ENCODE measurements at regions not wholly inside any gene's neighbourhood (a gene's known extent, or its start where the extent isn't known, plus 50 kb on each side); places are given as distances from the start of the nearest gene placed in this dataset.

- no peaks in the 10 kb centered on the region for H3K9me2 ChIP-seq (ENCODE audit: insufficient read depth)
- DNase-seq (ENCODE audit: low read depth, low spot score): no peak
- no peaks in the 10 kb centered on the region for H3K9me3 ChIP-seq (ENCODE audit: control insufficient read depth in 1 of 2, insufficient read depth in 1 of 2, low read depth in 1 of 2, low read length in 2 of 2)
- no peak for ATAC-seq
- ChIA-PET RAD21 (ENCODE audit: low non-redundant PET in 1 of 2, low total read pairs in 2 of 2, uncharacterized antibody in 2 of 2, unreplicated experiment in 2 of 2) (no interaction called here), POLR2A (no interaction called here), CTCF (no interaction called here)
- no peaks in the 10 kb centered on the region for H3K27me3 ChIP-seq (ENCODE audit: insufficient read depth, low read length)
- no peak overlapping the region for H3K9ac ChIP-seq (ENCODE audit: low read length)
- TF ChIP-seq JUND (IDR thresholded peaks at IDR 0.05): no peak
- TF ChIP-seq, protein P1, sequence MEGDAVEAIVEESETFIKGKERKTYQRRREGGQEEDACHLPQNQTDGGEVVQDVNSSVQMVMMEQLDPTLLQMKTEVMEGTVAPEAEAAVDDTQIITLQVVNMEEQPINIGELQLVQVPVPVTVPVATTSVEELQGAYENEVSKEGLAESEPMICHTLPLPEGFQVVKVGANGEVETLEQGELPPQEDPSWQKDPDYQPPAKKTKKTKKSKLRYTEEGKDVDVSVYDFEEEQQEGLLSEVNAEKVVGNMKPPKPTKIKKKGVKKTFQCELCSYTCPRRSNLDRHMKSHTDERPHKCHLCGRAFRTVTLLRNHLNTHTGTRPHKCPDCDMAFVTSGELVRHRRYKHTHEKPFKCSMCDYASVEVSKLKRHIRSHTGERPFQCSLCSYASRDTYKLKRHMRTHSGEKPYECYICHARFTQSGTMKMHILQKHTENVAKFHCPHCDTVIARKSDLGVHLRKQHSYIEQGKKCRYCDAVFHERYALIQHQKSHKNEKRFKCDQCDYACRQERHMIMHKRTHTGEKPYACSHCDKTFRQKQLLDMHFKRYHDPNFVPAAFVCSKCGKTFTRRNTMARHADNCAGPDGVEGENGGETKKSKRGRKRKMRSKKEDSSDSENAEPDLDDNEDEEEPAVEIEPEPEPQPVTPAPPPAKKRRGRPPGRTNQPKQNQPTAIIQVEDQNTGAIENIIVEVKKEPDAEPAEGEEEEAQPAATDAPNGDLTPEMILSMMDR (IDR thresholded peaks at IDR 0.05 in 2 of 3, conservative IDR thresholded peaks at IDR 0.05 in 1 of 3; ENCODE audit: borderline replicate concordance in 1 of 3, insufficient read depth in 1 of 3, low read depth in 2 of 3, low read length in 2 of 3): no peak
- TF ChIP-seq RAD21 (IDR thresholded peaks at IDR 0.05; ENCODE audit: low read depth): no peak
- no peak for TF ChIP-seq CEBPB (IDR thresholded peaks at IDR 0.05; ENCODE audit: low read depth)
- TF ChIP-seq EZH2phosphoT487 (IDR thresholded peaks at IDR 0.05; ENCODE audit: borderline replicate concordance): no peak
- no peak for TF ChIP-seq EZH2 (IDR thresholded peaks at IDR 0.05)
- no peak for TF ChIP-seq YY1 (IDR thresholded peaks at IDR 0.05; ENCODE audit: extremely low read depth, insufficient replicate concordance, low read depth, low read length)
- TF ChIP-seq ZFX (IDR thresholded peaks at IDR 0.05): no peak
- TF ChIP-seq MAX (IDR thresholded peaks at IDR 0.05): no peak
- TF ChIP-seq, protein P2, sequence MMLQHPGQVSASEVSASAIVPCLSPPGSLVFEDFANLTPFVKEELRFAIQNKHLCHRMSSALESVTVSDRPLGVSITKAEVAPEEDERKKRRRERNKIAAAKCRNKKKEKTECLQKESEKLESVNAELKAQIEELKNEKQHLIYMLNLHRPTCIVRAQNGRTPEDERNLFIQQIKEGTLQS (IDR thresholded peaks at IDR 0.05): no peak
- no peak for TF ChIP-seq SRF (IDR thresholded peaks at IDR 0.05; ENCODE audit: low read depth)
- no peak for TF ChIP-seq FOSL1 (IDR thresholded peaks at IDR 0.05; ENCODE audit: low read depth)
- no peak for TF ChIP-seq SIN3A (IDR thresholded peaks at IDR 0.05; ENCODE audit: low read depth)
- no peak for TF ChIP-seq ZNF274 (IDR thresholded peaks at IDR 0.05; ENCODE audit: low read depth, low read length)
- TF ChIP-seq EGR1 (IDR thresholded peaks at IDR 0.05; ENCODE audit: low read depth): no peak
- no peak for TF ChIP-seq ELF1 (IDR thresholded peaks at IDR 0.05; ENCODE audit: borderline replicate concordance, low read depth)
- TF ChIP-seq, protein P3, sequence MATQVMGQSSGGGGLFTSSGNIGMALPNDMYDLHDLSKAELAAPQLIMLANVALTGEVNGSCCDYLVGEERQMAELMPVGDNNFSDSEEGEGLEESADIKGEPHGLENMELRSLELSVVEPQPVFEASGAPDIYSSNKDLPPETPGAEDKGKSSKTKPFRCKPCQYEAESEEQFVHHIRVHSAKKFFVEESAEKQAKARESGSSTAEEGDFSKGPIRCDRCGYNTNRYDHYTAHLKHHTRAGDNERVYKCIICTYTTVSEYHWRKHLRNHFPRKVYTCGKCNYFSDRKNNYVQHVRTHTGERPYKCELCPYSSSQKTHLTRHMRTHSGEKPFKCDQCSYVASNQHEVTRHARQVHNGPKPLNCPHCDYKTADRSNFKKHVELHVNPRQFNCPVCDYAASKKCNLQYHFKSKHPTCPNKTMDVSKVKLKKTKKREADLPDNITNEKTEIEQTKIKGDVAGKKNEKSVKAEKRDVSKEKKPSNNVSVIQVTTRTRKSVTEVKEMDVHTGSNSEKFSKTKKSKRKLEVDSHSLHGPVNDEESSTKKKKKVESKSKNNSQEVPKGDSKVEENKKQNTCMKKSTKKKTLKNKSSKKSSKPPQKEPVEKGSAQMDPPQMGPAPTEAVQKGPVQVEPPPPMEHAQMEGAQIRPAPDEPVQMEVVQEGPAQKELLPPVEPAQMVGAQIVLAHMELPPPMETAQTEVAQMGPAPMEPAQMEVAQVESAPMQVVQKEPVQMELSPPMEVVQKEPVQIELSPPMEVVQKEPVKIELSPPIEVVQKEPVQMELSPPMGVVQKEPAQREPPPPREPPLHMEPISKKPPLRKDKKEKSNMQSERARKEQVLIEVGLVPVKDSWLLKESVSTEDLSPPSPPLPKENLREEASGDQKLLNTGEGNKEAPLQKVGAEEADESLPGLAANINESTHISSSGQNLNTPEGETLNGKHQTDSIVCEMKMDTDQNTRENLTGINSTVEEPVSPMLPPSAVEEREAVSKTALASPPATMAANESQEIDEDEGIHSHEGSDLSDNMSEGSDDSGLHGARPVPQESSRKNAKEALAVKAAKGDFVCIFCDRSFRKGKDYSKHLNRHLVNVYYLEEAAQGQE (IDR thresholded peaks at IDR 0.05; ENCODE audit: low read depth): no peak
- TF ChIP-seq, protein P4, sequence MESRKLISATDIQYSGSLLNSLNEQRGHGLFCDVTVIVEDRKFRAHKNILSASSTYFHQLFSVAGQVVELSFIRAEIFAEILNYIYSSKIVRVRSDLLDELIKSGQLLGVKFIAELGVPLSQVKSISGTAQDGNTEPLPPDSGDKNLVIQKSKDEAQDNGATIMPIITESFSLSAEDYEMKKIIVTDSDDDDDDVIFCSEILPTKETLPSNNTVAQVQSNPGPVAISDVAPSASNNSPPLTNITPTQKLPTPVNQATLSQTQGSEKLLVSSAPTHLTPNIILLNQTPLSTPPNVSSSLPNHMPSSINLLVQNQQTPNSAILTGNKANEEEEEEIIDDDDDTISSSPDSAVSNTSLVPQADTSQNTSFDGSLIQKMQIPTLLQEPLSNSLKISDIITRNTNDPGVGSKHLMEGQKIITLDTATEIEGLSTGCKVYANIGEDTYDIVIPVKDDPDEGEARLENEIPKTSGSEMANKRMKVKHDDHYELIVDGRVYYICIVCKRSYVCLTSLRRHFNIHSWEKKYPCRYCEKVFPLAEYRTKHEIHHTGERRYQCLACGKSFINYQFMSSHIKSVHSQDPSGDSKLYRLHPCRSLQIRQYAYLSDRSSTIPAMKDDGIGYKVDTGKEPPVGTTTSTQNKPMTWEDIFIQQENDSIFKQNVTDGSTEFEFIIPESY (IDR thresholded peaks at IDR 0.05; ENCODE audit: extremely low read depth, insufficient replicate concordance, low read length): no peak
- no peak for TF ChIP-seq POLR2AphosphoS5 (IDR thresholded peaks at IDR 0.05; ENCODE audit: low read depth, low read length)
- TF ChIP-seq SP1 (IDR thresholded peaks at IDR 0.05; ENCODE audit: low read depth): no peak
- H2AFZ ChIP-seq (ENCODE audit: low read depth, low read length, poor library complexity, severe bottlenecking): no peak overlapping the region
- BruUV-seq (replicated peaks): no TSS peak
- H3K27ac ChIP-seq (ENCODE audit: low read depth, low read length): no peak overlapping the region
- peaks cover 0 to 15% of the 10 kb centered on the region in 2 experiments; a peak in 3 of 4 replicates for H3K4me1 ChIP-seq (ENCODE audit: control insufficient read depth in 1 of 2, insufficient read depth in 2 of 2, low read length in 2 of 2)
- no peak overlapping the region for H3K4me2 ChIP-seq (ENCODE audit: low read length)
- H3K36me3 ChIP-seq (ENCODE audit: control insufficient read depth in 1 of 2, insufficient read depth in 2 of 2, low read length in 2 of 2): no peaks in the 10 kb centered on the region
- no peaks in the 10 kb centered on the region for H4K20me1 ChIP-seq (ENCODE audit: insufficient read depth)
- peaks cover 5% of the 10 kb centered on the region; the same call in 1 of the 2 replicates for H3K79me2 ChIP-seq (ENCODE audit: insufficient read depth, low read length)
- H3K4me3 ChIP-seq (replicated peaks in 1 of 2; ENCODE audit: low read depth in 1 of 2, low read length in 2 of 2): no peak overlapping the region
- intact Hi-C loops (cut with micrococcal nuclease): no loop called here
These were observed 136.5 kb downstream of the CEP135 start for GRCh38 chr4:56085275-56085674.

Data from HCT116 (cell line).